Lower lobe of right lung (tissue), 2 donors: ENCODE measurements at regions not wholly inside any gene's neighbourhood (a gene's known extent, or its start where the extent isn't known, plus 50 kb on each side); places are given as distances from the start of the nearest gene placed in this dataset.

Source experiments
- ATAC-seq, 2 donors: fragments of 200-7000 bp; cut with Tn5 transposase; one replicate each; pipeline ENCODE4 v1.9.1; 2020 to 2022; ENCODE audit warnings: mild to moderate bottlenecking in 2 of 2, moderate library complexity in 2 of 2
- DNase-seq: peaks from one replicate; pipeline ENCODE4 v3.0.0-alpha.2; 2020
- H3K27ac ChIP-seq: fragments of 200-600 bp; one replicate; pipeline ENCODE4 v1.8.0; 2022
- H3K27me3 ChIP-seq: fragments of 200-600 bp; one replicate; pipeline ENCODE4 v1.8.0; 2022; ENCODE audit warnings: low read depth
- H3K36me3 ChIP-seq: fragments of 200-600 bp; one replicate; pipeline ENCODE4 v1.8.0; 2022; ENCODE audit warnings: mild to moderate bottlenecking
- H3K4me1 ChIP-seq: fragments of 200-600 bp; one replicate; pipeline ENCODE4 v1.8.0; 2022
- H3K4me3 ChIP-seq: fragments of 200-600 bp; one replicate; pipeline ENCODE4 v1.8.0; 2022; ENCODE audit warnings: mild to moderate bottlenecking
- H3K9me3 ChIP-seq: fragments of 200-600 bp; one replicate; pipeline ENCODE4 v1.8.0; 2022
- CTCF ChIP-seq: fragments of 200-600 bp; IDR thresholded peaks from one replicate; pipeline ENCODE4 v1.8.0; 2022; ENCODE audit warnings: antibody characterized with exemption, mild to moderate bottlenecking
- intact Hi-C: fragments of 100-400 bp; cut with DNase I; formaldehyde crosslinking; loops from one replicate; pipeline ENCODE4 v1.11.0; 2022
- donor health status: DM: no; HTN: yes; CAD: no; lungs with severe emphysema.

GRCh38 chr5:104128348-104128747, 565.8 kb upstream of the NUDT12 start:
- H3K27me3 ChIP-seq: no peaks in the 10 kb centered on the region
- no peaks in the 10 kb centered on the region for H3K36me3 ChIP-seq
- no peak for TF ChIP-seq CTCF
- H3K27ac ChIP-seq: no peak overlapping the region
- no peak for ATAC-seq
- no peaks in the 10 kb centered on the region for H3K9me3 ChIP-seq
- no peaks in the 10 kb centered on the region for H3K4me1 ChIP-seq
- no peak overlapping the region for H3K4me3 ChIP-seq
- intact Hi-C loops: no loop called here
- DNase-seq: no peak

DNA sequence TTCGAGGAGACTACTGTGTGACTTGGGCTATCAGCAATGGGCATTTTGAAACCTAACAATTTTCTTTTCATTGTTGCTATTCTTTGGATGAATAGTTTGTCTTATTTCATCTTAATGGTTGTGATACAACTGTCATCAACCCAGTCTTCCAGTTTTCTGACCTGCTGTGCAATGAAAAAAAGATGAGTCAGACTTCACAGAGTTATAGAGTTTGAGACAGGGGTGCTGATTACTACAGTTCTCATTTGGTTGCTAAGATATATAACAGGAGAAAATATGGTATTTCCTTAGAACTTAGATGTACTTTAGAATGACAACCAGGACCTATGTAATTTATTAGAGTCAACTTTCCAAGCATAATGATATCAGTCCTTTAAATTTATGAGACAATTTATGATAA, 564.4 kb upstream of the NUDT12 start:
- TF ChIP-seq CTCF: no peak
- Histone ChIP-seq H3K27me3 (no peaks in the 10 kb centered on the region), H3K9me3 (no peaks in the 10 kb centered on the region), H3K36me3 (no peaks in the 10 kb centered on the region), H3K4me1 (no peaks in the 10 kb centered on the region), H3K4me3 (no peak overlapping the region), H3K27ac (no peak overlapping the region)
- DNase-seq (no peak), ATAC-seq (no peak)
- intact Hi-C loops: no loop called here

GRCh38 chr5:104119529-104119928, 556.9 kb upstream of the NUDT12 start:
- Histone ChIP-seq H3K36me3 (no peaks in the 10 kb centered on the region), H3K4me3 (no peak overlapping the region), H3K4me1 (no peaks in the 10 kb centered on the region), H3K9me3 (no peaks in the 10 kb centered on the region), H3K27me3 (no peaks in the 10 kb centered on the region), H3K27ac (no peak overlapping the region)
- no peak for DNase-seq
- no peak for ATAC-seq
- no peak for TF ChIP-seq CTCF
- intact Hi-C loops: no loop called here

GRCh38 chr5:104111632-104112031, 549.0 kb upstream of the NUDT12 start:
- ATAC-seq: no peak
- intact Hi-C loops: no loop called here

DNA sequence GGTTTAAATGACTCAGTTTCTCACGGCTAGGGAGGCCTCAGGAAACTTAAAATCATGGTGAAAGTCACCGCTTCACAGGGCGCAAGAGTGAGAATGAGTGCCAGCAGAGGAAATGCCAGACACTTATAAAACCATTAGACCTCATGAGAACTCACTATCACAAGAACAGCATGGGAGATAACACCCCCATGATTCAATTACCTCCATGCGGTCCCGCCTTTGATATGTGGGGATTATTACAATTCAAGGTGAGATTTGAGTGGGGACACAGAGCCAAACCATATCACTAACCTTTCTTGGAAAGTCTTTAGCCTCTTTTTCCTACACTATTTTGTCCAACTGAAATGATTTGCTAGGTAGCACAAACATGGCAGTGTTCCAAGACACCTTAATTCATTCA, 533.9 kb upstream of the NUDT12 start:
- intact Hi-C loops: no loop called here
- H3K27me3 ChIP-seq: no peaks in the 10 kb centered on the region
- H3K4me3 ChIP-seq: no peak overlapping the region
- DNase-seq (no peak), ATAC-seq (no peak)
- H3K27ac ChIP-seq: no peak overlapping the region
- no peaks in the 10 kb centered on the region for H3K4me1 ChIP-seq
- no peaks in the 10 kb centered on the region for H3K9me3 ChIP-seq
- TF ChIP-seq CTCF: no peak
- H3K36me3 ChIP-seq: no peaks in the 10 kb centered on the region

More at GRCh38 chr5:104111632-104112031, 549.0 kb upstream of the NUDT12 start:
- H3K9me3 ChIP-seq: no peaks in the 10 kb centered on the region
- no peaks in the 10 kb centered on the region for H3K4me1 ChIP-seq
- H3K4me3 ChIP-seq: no peak overlapping the region
- no peak for TF ChIP-seq CTCF
- no peak for DNase-seq
- no peaks in the 10 kb centered on the region for H3K36me3 ChIP-seq
- no peak overlapping the region for H3K27ac ChIP-seq
- no peaks in the 10 kb centered on the region for H3K27me3 ChIP-seq

DNA sequence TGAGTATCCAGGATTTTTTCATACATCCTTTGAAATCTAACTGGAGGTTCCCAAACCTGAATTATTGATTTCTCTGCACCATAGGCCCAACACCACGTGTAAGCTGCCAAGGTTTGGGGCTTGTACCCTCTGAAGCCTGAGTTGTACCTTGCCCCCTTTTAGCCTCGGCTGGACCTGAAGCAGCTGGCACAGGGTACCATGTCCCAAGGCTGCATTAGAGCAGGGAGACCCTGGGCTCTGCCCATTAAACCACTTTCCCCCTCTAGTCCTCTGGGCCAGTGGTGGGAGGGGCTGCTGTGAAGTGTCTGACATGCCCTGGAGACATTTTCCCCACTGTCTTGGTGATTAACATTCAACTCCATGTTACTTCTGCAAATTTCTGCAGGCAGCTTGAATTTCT, 532.9 kb upstream of the NUDT12 start:
- ATAC-seq: no peak
- no peaks in the 10 kb centered on the region for H3K9me3 ChIP-seq
- DNase-seq: no peak
- no peak overlapping the region for H3K27ac ChIP-seq
- no peaks in the 10 kb centered on the region for H3K27me3 ChIP-seq
- TF ChIP-seq CTCF: no peak
- intact Hi-C loops: no loop called here
- H3K4me1 ChIP-seq: no peaks in the 10 kb centered on the region
- no peaks in the 10 kb centered on the region for H3K36me3 ChIP-seq
- no peak overlapping the region for H3K4me3 ChIP-seq
